Colonic mucosa (tissue), 4 donors: ENCODE measurements at regions not wholly inside any gene's neighbourhood (a gene's known extent, or its start where the extent isn't known, plus 50 kb on each side); places are given as distances from the start of the nearest gene placed in this dataset.

Experiments
- DNase-seq: peaks from one replicate; pipeline ENCODE4 v3.0.0-alpha.2; 2020
- H3K27ac ChIP-seq: fragments of 200-600 bp; one replicate; pipeline ENCODE4 v1.8.0; 2021
- H3K27me3 ChIP-seq: fragments of 200-600 bp; one replicate; pipeline ENCODE4 v1.8.0; 2021
- H3K36me3 ChIP-seq: fragments of 200-600 bp; one replicate; pipeline ENCODE4 v1.8.0; 2021
- H3K4me1 ChIP-seq: fragments of 200-600 bp; one replicate; pipeline ENCODE4 v1.8.0; 2021; ENCODE audit warnings: mild to moderate bottlenecking
- H3K4me3 ChIP-seq: fragments of 200-600 bp; one replicate; pipeline ENCODE4 v1.8.0; 2021
- H3K9ac ChIP-seq, 2 donors: one replicate each; pipeline ENCODE4 v1.7.0; 2013; ENCODE audit warnings: control low read depth in 2 of 2, low read depth in 2 of 2, low read length in 2 of 2
- H3K9me3 ChIP-seq: fragments of 200-600 bp; one replicate; pipeline ENCODE4 v1.8.0; 2021
- CTCF ChIP-seq: fragments of 200-600 bp; IDR thresholded peaks from one replicate; pipeline ENCODE4 v1.8.0; 2022; ENCODE audit warnings: antibody characterized with exemption, mild to moderate bottlenecking
- intact Hi-C: fragments of 100-400 bp; cut with DNase I; formaldehyde crosslinking; loops from one replicate; pipeline ENCODE4 v1.14.1; 2022
- donor health status: healthy.
- donor health status: DM: no; HTN: no; CAD: no.
- donor health status: DM: no; HTN: no; CAD: no.

- DNase-seq, result no peak
- H3K4me1 ChIP-seq, result no peaks in the 10 kb centered on the region
- no peak overlapping the region for H3K9ac ChIP-seq
- no peaks in the 10 kb centered on the region for H3K36me3 ChIP-seq
- intact Hi-C loops, result no loop called here
- TF ChIP-seq CTCF, result no peak
- H3K27me3 ChIP-seq, result no peaks in the 10 kb centered on the region
- no peak overlapping the region for H3K27ac ChIP-seq
- no peaks in the 10 kb centered on the region for H3K9me3 ChIP-seq
- no peak overlapping the region for H3K4me3 ChIP-seq
Observed at GRCh38 chr22:42203609-42204008, 66.8 kb downstream of the TCF20 start.

- H3K4me3 ChIP-seq, result no peak overlapping the region
- H3K4me1 ChIP-seq, result no peaks in the 10 kb centered on the region
- no peak overlapping the region for H3K9ac ChIP-seq
- H3K9me3 ChIP-seq, result no peaks in the 10 kb centered on the region
- no peak for DNase-seq
- no peaks in the 10 kb centered on the region for H3K27me3 ChIP-seq
- TF ChIP-seq CTCF, result no peak
- H3K36me3 ChIP-seq, result no peaks in the 10 kb centered on the region
- no peak overlapping the region for H3K27ac ChIP-seq
- intact Hi-C loops, result no loop called here
Observed at GRCh38 chr22:42202669-42203068, 67.8 kb downstream of the TCF20 start.

- no peak for TF ChIP-seq CTCF
- H3K36me3 ChIP-seq, result no peaks in the 10 kb centered on the region
- intact Hi-C loops, result no loop called here
- no peak for DNase-seq
- no peaks in the 10 kb centered on the region for H3K27me3 ChIP-seq
- no peaks in the 10 kb centered on the region for H3K4me1 ChIP-seq
- H3K27ac ChIP-seq, result no peak overlapping the region
- H3K4me3 ChIP-seq, result no peak overlapping the region
- no peaks in the 10 kb centered on the region for H3K9me3 ChIP-seq
- no peak overlapping the region for H3K9ac ChIP-seq
Observed at GRCh38 chr22:42202048-42202447, 68.4 kb downstream of the TCF20 start.

- DNase-seq, result no peak
- no peak for TF ChIP-seq CTCF
- Histone ChIP-seq H3K4me3 (no peak overlapping the region), H3K9ac (no peak overlapping the region), H3K4me1 (no peaks in the 10 kb centered on the region), H3K36me3 (no peaks in the 10 kb centered on the region), H3K9me3 (no peaks in the 10 kb centered on the region), H3K27ac (no peak overlapping the region), H3K27me3 (no peaks in the 10 kb centered on the region)
- intact Hi-C loops, result no loop called here
Observed at GRCh38 chr22:42199025-42199424, 68.4 kb upstream of the CYP2D6 start.

- no peak overlapping the region for H3K27ac ChIP-seq
- H3K36me3 ChIP-seq, result no peaks in the 10 kb centered on the region
- H3K27me3 ChIP-seq, result no peaks in the 10 kb centered on the region
- TF ChIP-seq CTCF, result no peak
- no peak for DNase-seq
- no peaks in the 10 kb centered on the region for H3K9me3 ChIP-seq
- intact Hi-C loops, result no loop called here
- no peak overlapping the region for H3K9ac ChIP-seq
- no peaks in the 10 kb centered on the region for H3K4me1 ChIP-seq
- H3K4me3 ChIP-seq, result no peak overlapping the region
Observed at GRCh38 chr22:42198226-42198625, 67.6 kb upstream of the CYP2D6 start.

GRCh38 chr22:42196454-42196853, 65.8 kb upstream of the CYP2D6 start:
- no peaks in the 10 kb centered on the region for H3K36me3 ChIP-seq
- H3K27me3 ChIP-seq, result no peaks in the 10 kb centered on the region
- DNase-seq, result no peak
- TF ChIP-seq CTCF, result no peak
- H3K4me3 ChIP-seq, result no peak overlapping the region
- no peaks in the 10 kb centered on the region for H3K9me3 ChIP-seq
- no peak overlapping the region for H3K27ac ChIP-seq
- intact Hi-C loops, result no loop called here
- no peak overlapping the region for H3K9ac ChIP-seq
- no peaks in the 10 kb centered on the region for H3K4me1 ChIP-seq
